AG04450 (cell line): ENCODE measurements at regions not wholly inside any gene's neighbourhood (a gene's known extent, or its start where the extent isn't known, plus 50 kb on each side); places are given as distances from the start of the nearest gene placed in this dataset.

ENCODE experiments used
- CTCF ChIA-PET: fragments of 300-600, 350-600 bp; formaldehyde crosslinking; extraction: SDS; loops from one replicate; lab custom pipeline; 2022; ENCODE audit warnings: antibody characterized with exemption, inconsistent platforms; lab: Charles Lee
- POLR2A ChIA-PET: fragments of 350-600 bp; formaldehyde crosslinking; extraction: SDS; loops from one replicate; lab custom pipeline; 2021; ENCODE audit warnings: antibody characterized with exemption, inconsistent platforms; lab: Yijun Ruan, JAX
- DNase-seq: peaks from one replicate; pipeline ENCODE4 v3.0.0-alpha.2; 2011; ENCODE audit warnings: low read depth, low spot score
- H3K27ac ChIP-seq: one replicate; pipeline ENCODE4 v1.5.1; 2012; ENCODE audit warnings: low read depth, low read length, control low read depth
- H3K27me3 ChIP-seq: one replicate; pipeline ENCODE4 v1.6.0; 2012; ENCODE audit warnings: low read length; ENCODE audit not compliant: control insufficient read depth, insufficient read depth
- H3K4me3 ChIP-seq: 2 replicates; pipeline ENCODE4 v1.5.1; 2011; ENCODE audit warnings: mild to moderate bottlenecking, low read depth, low read length, control low read depth
- H3K9me3 ChIP-seq: 2 replicates; pipeline ENCODE4 v1.5.1; 2012; ENCODE audit warnings: low read length; ENCODE audit not compliant: control insufficient read depth, insufficient read depth
- CTCF ChIP-seq: IDR thresholded peaks from 2 replicates; pipeline ENCODE4 v1.5.1; 2011; ENCODE audit warnings: low read depth, low read length, control low read depth, inconsistent platforms

- Histone ChIP-seq H3K4me3 (no peak overlapping the region), H3K9me3 (no peaks in the 10 kb centered on the region), H3K27me3 (no peaks in the 10 kb centered on the region), H3K27ac (no peak overlapping the region)
- ChIA-PET CTCF (no interaction called here), POLR2A (no interaction called here)
- DNase-seq = no peak
- no peak for TF ChIP-seq CTCF
These were observed 294.3 kb upstream of the GBE1 start for GRCh38 chr3:82055792-82056191.

- no peak for DNase-seq
- POLR2A ChIA-PET = no interaction called here
- no peak overlapping the region for H3K4me3 ChIP-seq
- H3K27me3 ChIP-seq = no peaks in the 10 kb centered on the region
- no peak overlapping the region for H3K27ac ChIP-seq
- H3K9me3 ChIP-seq = no peaks in the 10 kb centered on the region
- TF ChIP-seq CTCF = no peak
- CTCF ChIA-PET = no interaction called here
These were observed 293.4 kb upstream of the GBE1 start for GRCh38 chr3:82054849-82055248.

- TF ChIP-seq CTCF = no peak
- DNase-seq = no peak
- CTCF ChIA-PET = no interaction called here
- Histone ChIP-seq H3K27ac (no peak overlapping the region), H3K9me3 (no peaks in the 10 kb centered on the region), H3K4me3 (no peak overlapping the region), H3K27me3 (no peaks in the 10 kb centered on the region)
- POLR2A ChIA-PET = no interaction called here
These were observed 291.8 kb upstream of the GBE1 start for GRCh38 chr3:82053236-82053635.

GRCh38 chr3:82050382-82050781 lies 288.9 kb upstream of the GBE1 start:
- TF ChIP-seq CTCF = no peak
- Histone ChIP-seq H3K4me3 (no peak overlapping the region), H3K9me3 (no peaks in the 10 kb centered on the region), H3K27ac (no peak overlapping the region), H3K27me3 (no peaks in the 10 kb centered on the region)
- ChIA-PET CTCF (no interaction called here), POLR2A (no interaction called here)
- DNase-seq = no peak

GRCh38 chr3:82048711-82049110 lies 287.3 kb upstream of the GBE1 start:
- ChIA-PET CTCF (no interaction called here), POLR2A (no interaction called here)
- Histone ChIP-seq H3K27ac (no peak overlapping the region), H3K27me3 (no peaks in the 10 kb centered on the region), H3K9me3 (no peaks in the 10 kb centered on the region), H3K4me3 (no peak overlapping the region)
- no peak for TF ChIP-seq CTCF
- DNase-seq = no peak
